ENCODE measurements at regions not wholly inside any gene's neighbourhood (a gene's known extent, or its start where the extent isn't known, plus 50 kb on each side); places are given as distances from the start of the nearest gene placed in this dataset.

DNA sequence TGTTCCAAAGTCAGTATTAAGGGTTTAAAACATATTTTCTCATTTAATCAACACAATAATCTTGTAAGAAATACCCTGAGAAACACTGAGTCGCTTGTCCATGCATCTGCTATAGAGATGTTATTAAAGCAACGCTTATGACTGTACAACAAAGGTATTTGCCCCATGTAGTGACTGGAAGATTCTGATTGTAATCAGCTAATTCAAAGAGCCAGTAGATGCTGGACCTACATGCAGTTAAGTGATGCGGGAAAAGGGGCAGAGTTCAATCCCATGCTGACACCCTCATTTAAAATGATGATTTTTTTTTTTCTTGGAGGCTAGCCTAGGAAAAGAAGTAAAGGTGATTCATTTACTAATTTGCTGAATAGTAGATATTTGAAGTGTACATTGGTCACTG lies 149.3 kb upstream of the MTAP start:
- TF ChIP-seq ZNF274 (IDR thresholded peaks at IDR 0.05; ENCODE audit: low read depth, low read length): no peak
- no peak overlapping the region for H3K4me3 ChIP-seq (ENCODE audit: low read length)

DNA sequence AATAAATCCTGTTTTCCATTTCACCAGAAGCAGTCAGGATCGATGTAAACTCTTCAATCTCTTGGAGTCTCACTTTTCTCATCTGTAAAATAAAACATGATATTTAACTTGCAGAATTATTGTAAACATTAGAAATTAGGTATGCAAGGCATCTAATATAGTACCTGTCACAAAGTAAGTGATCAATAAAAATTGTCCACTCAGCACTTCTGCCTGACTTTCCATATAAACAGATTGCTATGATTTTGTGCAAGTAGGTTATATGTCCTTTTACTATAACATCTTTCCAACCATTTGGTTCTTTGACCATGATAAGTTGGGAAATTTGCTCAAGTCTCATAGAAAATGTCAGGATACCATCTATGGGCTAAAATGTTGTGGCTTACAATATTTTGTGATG lies 148.8 kb upstream of the MTAP start:
- no peak for TF ChIP-seq ZNF274 (IDR thresholded peaks at IDR 0.05; ENCODE audit: low read depth, low read length)
- no peak overlapping the region for H3K4me3 ChIP-seq (ENCODE audit: low read length)

DNA sequence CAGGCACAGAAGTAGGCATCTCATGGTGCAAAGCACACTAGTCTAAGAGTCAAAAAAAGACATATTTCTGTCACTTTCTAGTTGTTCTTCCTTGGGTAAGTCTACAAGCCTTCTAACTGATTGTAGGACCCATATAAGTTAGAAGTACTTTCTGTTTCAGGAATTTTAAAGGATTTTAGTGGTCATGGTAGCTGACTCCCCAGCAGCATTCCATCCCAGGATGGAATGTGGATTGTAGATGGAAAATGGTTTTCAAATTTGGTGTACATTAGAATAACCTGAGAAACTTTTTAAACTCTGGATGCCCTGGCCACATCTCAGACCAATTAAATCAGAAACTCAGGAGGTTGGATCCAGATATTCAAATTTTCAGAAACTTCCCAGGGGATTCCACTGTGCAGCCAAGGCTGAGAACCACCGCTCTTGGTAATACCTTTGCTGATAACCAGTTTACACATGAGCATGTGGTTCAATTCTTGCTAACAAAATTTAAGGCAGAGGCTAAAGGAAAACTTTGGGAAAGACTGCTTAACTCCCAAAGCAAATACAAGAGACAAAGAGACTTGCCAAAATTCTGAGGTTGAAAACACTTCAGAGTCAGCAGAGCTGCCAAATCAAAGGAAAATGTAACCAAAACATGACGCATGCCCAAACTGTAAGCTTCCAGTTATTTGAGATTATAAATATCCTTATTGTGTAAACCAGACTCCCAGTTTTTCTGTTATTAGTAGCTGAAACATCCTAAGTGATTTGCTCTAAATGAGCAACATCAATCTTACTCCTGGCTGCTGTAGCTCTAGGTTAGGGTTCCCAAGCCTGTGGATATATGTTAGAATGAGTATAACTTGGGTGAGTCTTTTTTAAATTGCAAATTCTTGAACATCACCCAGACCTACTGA lies 145.4 kb upstream of the MTAP start:
- H3K4me3 ChIP-seq (ENCODE audit: low read length): no peak overlapping the region
- TF ChIP-seq ZNF274 (IDR thresholded peaks at IDR 0.05; ENCODE audit: low read depth, low read length): no peak

DNA sequence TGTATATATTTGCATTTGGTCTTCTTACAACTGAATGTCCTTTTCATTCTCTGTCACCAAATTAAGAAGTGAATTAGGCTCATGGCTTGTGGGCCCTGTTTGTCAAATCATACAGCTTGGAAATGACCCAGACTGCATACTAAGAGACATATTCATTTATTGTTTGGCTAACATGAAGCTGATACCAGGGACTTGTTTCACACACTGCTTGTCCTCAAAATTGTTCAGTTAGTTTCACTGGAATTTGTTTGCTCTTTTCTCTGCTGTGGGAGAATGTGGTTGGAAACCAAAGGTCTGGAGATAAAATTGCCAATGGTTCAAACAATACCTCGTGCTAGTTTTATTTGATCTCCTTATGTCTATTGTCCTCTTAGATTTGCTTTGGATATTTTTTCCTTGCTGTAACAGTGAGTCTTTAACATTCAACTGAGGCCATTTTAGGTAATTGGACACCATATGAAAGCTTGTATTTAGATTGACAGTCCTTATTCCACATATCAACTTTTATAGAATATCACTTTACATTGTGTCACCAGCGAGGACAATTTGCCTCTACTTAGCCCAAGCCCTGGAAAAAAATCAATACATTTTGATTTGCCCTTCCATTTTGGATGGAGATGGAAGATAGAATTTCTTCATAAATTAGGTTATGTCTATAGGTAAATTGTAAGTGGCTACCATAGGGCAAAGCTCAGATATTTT lies 144.3 kb upstream of the MTAP start:
- TF ChIP-seq ZNF274 (IDR thresholded peaks at IDR 0.05; ENCODE audit: low read depth, low read length): no peak

DNA sequence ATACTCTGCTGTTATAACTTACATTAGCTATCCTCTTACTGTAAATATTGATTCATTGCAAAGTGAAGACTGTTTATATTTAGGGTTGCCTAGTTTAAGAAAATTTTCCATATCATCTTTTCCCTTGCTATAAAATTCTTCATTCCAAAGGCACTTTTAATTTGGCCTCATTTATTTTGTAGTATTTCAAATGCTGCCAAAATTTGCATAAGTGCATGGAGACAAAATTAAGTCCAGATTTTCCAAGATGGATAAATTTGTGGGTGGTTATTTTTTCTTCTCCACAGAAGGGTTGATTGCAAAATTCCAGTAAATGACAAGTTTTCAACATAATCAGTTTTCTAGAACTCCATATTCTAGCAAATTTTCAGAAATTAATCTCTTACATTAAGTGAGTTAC lies 141.5 kb upstream of the MTAP start:
- TF ChIP-seq ZNF274 (IDR thresholded peaks at IDR 0.05; ENCODE audit: low read depth, low read length): no peak
- H3K4me3 ChIP-seq (ENCODE audit: low read length): no peak overlapping the region

More for the DNA sequence above, 144.3 kb upstream of the MTAP start:
- no peak overlapping the region for H3K4me3 ChIP-seq (ENCODE audit: low read length)

DNA sequence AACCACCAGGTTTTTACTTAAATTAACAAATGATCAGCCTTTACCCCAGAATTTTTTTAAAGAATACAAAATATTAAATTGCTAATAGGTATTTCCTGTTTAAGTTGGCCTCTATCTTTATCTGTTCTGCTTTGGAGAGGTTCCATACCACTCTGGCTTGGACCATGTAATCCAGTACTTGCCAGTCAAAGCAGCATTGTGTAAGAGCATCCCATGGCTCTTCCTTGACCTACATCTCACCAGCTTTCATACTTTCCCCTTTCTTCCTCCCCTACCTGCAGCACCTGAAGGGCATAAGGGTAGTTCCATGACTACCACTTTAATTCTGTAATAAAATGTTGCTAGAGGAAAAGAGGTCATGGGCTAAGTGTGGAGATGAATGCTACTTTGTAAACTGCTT lies 140.8 kb upstream of the MTAP start:
- no peak for TF ChIP-seq ZNF274 (IDR thresholded peaks at IDR 0.05; ENCODE audit: low read depth, low read length)
- no peak overlapping the region for H3K4me3 ChIP-seq (ENCODE audit: low read length)

DNA sequence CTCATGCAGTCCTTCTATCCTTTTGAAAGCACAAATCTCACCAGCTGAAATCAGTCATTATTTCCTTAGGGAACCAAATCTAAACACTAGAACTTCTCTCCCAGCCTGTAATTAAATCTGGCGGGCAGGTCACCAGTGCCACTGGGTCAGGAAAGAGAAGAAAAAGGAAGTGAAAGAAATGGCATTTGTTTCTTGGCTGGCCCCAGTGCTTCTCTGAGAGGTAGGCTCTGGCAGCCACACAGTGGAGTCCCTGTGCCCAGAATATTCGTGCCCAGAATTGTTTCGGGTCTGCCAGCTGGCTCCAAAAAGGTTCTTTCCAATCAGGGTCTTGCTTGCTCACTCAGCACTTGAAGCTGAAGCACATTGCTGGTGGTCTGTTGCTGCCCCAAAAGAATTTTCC lies 133.9 kb upstream of the MTAP start:
- no peak for TF ChIP-seq ZNF274 (IDR thresholded peaks at IDR 0.05; ENCODE audit: low read depth, low read length)
- H3K4me3 ChIP-seq (ENCODE audit: low read length): no peak overlapping the region

DNA sequence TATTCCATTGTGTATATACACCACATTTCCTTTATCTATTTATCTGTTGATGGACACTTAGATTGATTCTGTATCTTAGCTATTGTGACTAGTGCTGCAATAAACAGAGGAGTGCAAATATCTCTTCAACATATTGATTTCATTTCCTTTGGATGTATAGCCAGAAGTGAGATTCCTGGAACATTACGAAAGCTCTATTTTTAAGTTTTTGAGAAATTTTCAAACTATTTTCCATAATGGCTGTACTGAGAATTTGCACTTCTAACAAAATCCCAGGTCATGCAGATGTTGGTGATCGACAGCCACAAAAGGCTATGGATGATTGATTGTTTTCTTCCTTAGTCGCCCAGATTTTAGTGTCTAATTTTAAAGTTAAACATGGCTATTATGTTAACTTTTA lies 132.7 kb upstream of the MTAP start:
- no peak for TF ChIP-seq ZNF274 (IDR thresholded peaks at IDR 0.05; ENCODE audit: low read depth, low read length)
- H3K4me3 ChIP-seq (ENCODE audit: low read length): no peak overlapping the region

DNA sequence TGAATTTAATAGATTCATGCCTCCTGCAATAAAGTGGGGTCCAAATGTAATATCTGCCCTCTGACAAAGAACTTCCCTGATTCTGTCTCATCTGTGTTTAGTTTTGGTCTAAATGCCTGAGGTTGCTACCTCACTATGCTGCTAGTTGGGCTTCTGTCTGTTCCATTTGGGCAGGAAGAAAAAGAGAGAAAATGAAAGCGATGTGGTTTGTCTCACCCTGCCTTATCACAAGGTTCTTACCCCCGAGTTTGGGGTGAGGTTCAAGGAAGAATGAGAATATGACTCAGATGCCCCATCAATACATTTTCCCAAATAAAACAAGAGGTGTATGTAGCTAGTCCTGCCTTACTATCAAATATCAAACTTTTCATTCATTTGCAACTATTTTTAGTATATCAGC lies 132.1 kb upstream of the MTAP start:
- no peak for TF ChIP-seq ZNF274 (IDR thresholded peaks at IDR 0.05; ENCODE audit: low read depth, low read length)
- no peak overlapping the region for H3K4me3 ChIP-seq (ENCODE audit: low read length)

DNA sequence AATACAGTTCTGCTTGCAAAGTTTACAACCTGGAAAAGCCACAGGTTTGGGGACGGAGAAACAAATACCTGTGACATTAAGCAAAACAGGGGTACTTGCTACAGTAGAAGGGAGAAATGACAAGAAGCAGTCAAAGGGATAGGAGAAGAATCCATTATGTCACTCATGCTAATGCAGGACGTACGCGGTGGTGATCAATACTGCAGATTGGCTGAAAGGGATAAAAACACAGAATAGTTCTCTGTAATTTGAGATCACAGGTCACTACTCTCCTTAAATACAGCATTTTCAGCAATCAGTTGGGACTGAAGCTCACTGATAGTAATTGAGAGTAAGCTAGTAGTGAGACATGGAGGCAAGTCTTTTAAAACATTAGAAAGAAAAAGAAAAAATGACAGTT lies 130.3 kb upstream of the MTAP start:
- TF ChIP-seq ZNF274 (IDR thresholded peaks at IDR 0.05; ENCODE audit: low read depth, low read length): no peak
- H3K4me3 ChIP-seq (ENCODE audit: low read length): no peak overlapping the region

DNA sequence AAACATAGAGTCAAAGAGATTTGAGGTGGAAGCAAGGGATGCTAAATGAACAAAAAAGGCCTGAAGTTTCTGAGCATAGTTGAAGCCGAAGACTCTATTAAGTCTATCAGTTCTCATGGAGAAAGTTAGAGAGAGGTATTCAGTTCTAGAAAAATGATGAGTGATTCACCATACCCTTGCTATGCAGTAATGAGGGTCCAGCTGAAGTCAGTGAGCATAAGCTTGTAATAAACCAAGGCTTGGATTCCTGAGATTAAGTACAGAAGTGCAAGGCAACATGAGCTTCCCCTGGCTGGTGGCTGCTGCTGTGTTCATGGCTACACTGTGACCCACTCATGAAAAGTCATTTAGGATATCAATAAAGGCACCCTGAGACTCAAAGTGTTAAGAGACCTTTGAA lies 129.7 kb upstream of the MTAP start:
- no peak overlapping the region for H3K4me3 ChIP-seq (ENCODE audit: low read length)
- TF ChIP-seq ZNF274 (IDR thresholded peaks at IDR 0.05; ENCODE audit: low read depth, low read length): no peak

DNA sequence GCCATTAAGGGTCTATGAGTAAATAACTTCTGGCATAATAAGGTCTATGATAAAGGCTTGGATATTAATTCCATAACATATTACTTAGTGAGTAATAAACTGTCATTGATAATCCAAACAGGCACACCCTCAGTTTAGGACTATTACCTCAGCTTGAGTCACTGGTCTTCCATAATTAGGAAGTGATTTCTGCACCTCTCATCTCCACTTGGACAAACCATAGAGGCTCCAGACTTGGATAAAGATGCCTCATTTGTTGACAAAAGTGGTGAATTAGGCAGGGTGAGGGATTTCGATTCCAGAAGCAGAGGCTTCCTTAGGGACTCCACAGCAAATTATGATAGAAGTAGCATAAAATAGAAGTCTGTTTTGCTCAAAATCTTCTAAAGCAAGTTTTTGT lies 127.5 kb upstream of the MTAP start:
- TF ChIP-seq ZNF274 (IDR thresholded peaks at IDR 0.05; ENCODE audit: low read depth, low read length): no peak
- no peak overlapping the region for H3K4me3 ChIP-seq (ENCODE audit: low read length)

DNA sequence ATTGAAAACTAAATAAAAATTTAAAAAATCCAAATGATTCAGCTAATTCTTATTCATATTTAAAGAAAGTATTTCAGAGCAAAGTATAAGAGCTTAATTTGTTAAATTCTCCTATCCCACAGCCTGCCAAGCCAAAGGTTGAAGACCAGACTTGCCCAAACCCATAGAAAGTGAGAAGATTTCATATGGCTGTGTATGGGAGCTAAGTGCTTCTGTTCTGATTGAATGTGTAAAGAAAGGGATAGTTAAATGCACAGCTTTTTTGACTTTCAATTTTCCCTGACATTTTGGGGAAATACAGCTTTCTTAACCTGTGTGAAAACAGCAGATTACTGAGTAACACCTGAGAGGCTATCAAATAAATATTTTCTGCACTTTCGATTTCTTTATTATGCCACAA lies 125.0 kb upstream of the MTAP start:
- H3K4me3 ChIP-seq (ENCODE audit: low read length): no peak overlapping the region
- TF ChIP-seq ZNF274 (IDR thresholded peaks at IDR 0.05; ENCODE audit: low read depth, low read length): no peak

DNA sequence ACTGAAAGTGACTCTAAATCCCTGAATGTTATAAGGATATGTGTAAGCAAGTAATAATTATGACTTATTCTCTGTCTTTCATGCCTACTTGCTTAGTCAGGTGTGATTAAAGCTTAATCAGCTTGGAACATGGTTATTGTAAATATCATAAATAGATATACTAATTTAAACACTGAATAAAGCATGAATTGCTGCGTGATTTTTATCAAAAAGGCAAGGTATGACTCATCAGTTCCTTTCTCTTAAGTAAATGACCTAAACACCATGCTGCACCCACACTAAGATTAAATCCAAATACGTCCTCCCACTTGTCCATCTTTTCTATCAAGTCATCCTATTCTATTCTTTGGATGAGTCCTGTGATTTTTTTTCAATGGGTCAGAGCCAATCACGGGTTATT lies 124.6 kb upstream of the MTAP start:
- no peak for TF ChIP-seq ZNF274 (IDR thresholded peaks at IDR 0.05; ENCODE audit: low read depth, low read length)
- no peak overlapping the region for H3K4me3 ChIP-seq (ENCODE audit: low read length)

DNA sequence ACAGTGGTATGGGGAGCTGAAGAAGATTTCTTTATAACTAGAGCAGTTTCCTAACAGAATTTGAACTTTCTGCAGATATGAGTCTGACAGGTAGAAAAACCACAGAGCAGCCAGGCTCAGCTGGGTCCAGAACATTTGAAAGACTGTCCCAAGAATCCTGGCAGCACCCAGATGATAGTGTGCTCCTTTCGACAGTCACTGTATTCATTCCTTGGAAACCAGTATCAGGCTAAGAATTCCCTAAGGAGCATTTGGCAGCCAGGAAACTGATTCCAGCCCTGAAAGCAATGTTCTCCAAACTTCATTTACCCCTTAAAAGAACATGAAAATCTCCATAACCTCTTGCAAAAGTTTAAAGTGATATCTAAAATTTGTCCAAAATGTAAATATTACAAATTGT lies 123.0 kb upstream of the MTAP start:
- TF ChIP-seq ZNF274 (IDR thresholded peaks at IDR 0.05; ENCODE audit: low read depth, low read length): no peak
- H3K4me3 ChIP-seq (ENCODE audit: low read length): no peak overlapping the region

All from GM08714 (cell line).